Activated CD4-positive, CD25-positive, alpha-beta regulatory T cell treated with anti-CD3 and anti-CD28 coated beads, Interleukin-2, amount 50 U/mL, for 24 hours (primary cell): ENCODE measurements at regions not wholly inside any gene's neighbourhood (a gene's known extent, or its start where the extent isn't known, plus 50 kb on each side); places are given as distances from the start of the nearest gene placed in this dataset.

ENCODE experiments used
- ATAC-seq, 2 donors: fragments of 150-1000 bp; cut with Tn5 transposase; one replicate each; pipeline ENCODE4 v1.10.0; 2021; ENCODE audit warnings: mild to moderate bottlenecking in 1 of 2, moderate library complexity in 1 of 2

- ATAC-seq, result no peak
These were observed 195.3 kb upstream of the BLID start for GRCh38 chr11:122311216-122311755.

- ATAC-seq, result no peak
These were observed 194.8 kb upstream of the BLID start for GRCh38 chr11:122310766-122311165.

GRCh38 chr11:122309262-122309925, 193.4 kb upstream of the BLID start:
- ATAC-seq, result no peak

- no peak for ATAC-seq
These were observed 192.2 kb upstream of the BLID start for GRCh38 chr11:122308226-122308625.

GRCh38 chr11:122307476-122308035, 191.5 kb upstream of the BLID start:
- no peak for ATAC-seq

GRCh38 chr11:122306831-122307391, 190.9 kb upstream of the BLID start:
- no peak for ATAC-seq

GRCh38 chr11:122305426-122306320, 189.7 kb upstream of the BLID start:
- no peak for ATAC-seq

- ATAC-seq, result no peak
These were observed 189.0 kb upstream of the BLID start for GRCh38 chr11:122304973-122305372.

- no peak for ATAC-seq
These were observed 188.3 kb upstream of the BLID start for GRCh38 chr11:122304306-122304705.

GRCh38 chr11:122294041-122294440, 178.0 kb upstream of the BLID start:
- no peak for ATAC-seq

- ATAC-seq, result no peak
These were observed 177.4 kb upstream of the BLID start for GRCh38 chr11:122293296-122294023.

GRCh38 chr11:122287401-122287800, 171.4 kb upstream of the BLID start:
- ATAC-seq, result no peak

- no peak for ATAC-seq
These were observed 169.3 kb upstream of the BLID start for GRCh38 chr11:122285070-122285988.

- no peak for ATAC-seq
These were observed 164.9 kb upstream of the BLID start for GRCh38 chr11:122280870-122281269.

GRCh38 chr11:122279194-122279593, 163.2 kb upstream of the BLID start:
- ATAC-seq, result no peak

- no peak for ATAC-seq
These were observed 161.5 kb upstream of the BLID start for GRCh38 chr11:122277493-122277892.

GRCh38 chr11:122276221-122276620, 160.2 kb upstream of the BLID start:
- ATAC-seq, result no peak

- ATAC-seq, result no peak
These were observed 159.5 kb upstream of the BLID start for GRCh38 chr11:122275508-122275907.

- no peak for ATAC-seq
These were observed 157.6 kb upstream of the BLID start for GRCh38 chr11:122273476-122274191.

- ATAC-seq, result no peak
These were observed 155.7 kb upstream of the BLID start for GRCh38 chr11:122271745-122272144.

GRCh38 chr11:122271137-122271536, 155.1 kb upstream of the BLID start:
- ATAC-seq, result no peak
